Bone marrow (tissue), 2 donors: ENCODE measurements at regions not wholly inside any gene's neighbourhood (a gene's known extent, or its start where the extent isn't known, plus 50 kb on each side); places are given as distances from the start of the nearest gene placed in this dataset.

Source experiments
- DNase-seq, 2 donors: peaks; one replicate each; lab custom pipeline; 2025; lab: John Stamatoyannopoulos, UW

GRCh38 chr9:99437145-99437544 is 215.1 kb downstream of the SEC61B start:
- no peak for DNase-seq

DNA sequence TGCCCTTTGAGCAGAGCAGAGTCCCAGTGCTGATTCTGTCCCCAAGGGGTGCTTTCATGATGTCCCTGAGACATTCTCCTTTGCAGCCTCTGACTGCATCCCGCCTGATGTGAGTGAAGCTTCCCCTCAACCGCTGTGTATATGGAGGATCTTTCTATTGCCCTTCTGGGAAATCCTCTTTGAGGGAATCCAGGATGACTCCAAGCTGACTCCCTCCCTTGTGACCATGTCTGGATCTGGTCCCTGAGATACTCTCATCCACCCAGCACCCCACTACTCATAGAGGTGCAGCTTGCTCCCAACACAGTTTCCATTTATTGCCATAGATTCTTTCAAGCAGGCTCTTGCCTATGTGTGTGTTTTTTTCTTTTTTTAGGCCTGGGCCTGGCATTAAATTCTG is 216.5 kb downstream of the SEC61B start:
- DNase-seq = no peak

GRCh38 chr9:99441829-99442228 is 219.7 kb downstream of the SEC61B start:
- no peak for DNase-seq

GRCh38 chr9:99445371-99445891 is 223.3 kb downstream of the SEC61B start:
- DNase-seq = no peak

GRCh38 chr9:99445920-99446319 is 223.8 kb downstream of the SEC61B start:
- no peak for DNase-seq

- no peak for DNase-seq
These were observed 225.9 kb downstream of the SEC61B start for GRCh38 chr9:99447951-99448350.

DNA sequence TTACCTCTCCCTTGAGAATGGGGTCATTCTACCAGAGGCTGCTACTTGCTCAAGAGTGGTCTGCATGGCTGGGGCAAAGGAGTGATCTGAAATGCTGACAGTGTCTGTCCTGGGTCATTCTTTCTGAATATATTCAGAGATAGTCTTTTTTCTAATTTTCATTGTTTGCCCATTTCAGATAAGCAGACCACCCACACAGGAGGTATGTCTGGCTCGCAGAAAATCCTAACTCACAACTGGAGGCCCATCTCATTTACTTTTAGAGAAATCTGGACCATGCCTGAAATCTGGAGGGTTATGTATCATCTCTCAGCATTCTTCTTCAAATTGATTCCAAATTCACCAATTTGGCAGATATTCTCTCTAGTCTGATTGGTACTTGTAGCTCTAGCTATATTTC is 227.6 kb downstream of the SEC61B start:
- no peak for DNase-seq

DNA sequence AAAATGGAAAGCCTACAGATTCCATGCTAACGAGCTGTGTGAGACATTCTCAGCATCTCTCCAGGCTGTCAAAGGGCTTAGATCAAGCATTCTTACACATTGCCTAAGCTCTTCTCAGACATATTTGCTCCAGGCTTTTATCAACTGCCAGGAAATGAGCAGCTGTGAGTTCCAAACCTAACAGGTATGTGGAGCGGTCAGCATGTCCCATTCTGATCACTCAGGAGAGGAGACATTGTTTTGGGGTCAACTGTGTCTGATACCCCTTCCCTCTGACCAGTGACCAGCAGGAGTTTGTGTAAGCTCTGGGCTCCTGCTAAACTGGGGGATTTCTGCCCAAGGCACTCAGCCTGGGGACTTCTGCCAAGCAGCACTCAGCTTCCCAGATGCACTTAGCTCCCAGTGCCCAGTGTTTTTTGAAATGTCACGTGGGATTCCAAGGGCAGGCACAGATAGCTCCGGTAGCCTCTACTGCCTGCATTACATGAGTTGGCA is 229.1 kb downstream of the SEC61B start:
- DNase-seq = no peak

- no peak for DNase-seq
These were observed 235.3 kb downstream of the SEC61B start for GRCh38 chr9:99457406-99457805.

- DNase-seq = no peak
These were observed 235.9 kb downstream of the SEC61B start for GRCh38 chr9:99457981-99458380.

- DNase-seq = no peak
These were observed 237.8 kb downstream of the SEC61B start for GRCh38 chr9:99459919-99460318.

DNA sequence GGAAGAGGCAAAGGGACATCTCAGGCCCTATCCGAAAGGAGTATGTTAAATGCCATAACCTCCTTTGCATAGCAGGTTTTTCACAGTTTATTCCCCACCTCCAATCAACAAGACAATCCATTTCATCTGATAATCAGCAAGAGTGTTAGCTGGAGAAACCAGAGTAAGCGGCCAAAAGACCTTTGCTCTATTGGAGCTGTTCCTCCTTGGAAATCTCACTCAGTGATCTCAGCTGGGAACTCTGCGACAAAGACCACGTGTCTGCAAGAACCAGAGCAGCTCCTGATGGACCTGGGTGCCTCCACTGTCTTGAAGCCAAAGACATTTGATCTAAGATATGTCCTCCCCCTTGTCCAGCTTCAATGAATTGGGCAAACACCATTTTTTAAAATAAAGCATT is 241.0 kb downstream of the SEC61B start:
- no peak for DNase-seq

- no peak for DNase-seq
These were observed 242.5 kb downstream of the SEC61B start for GRCh38 chr9:99464568-99464967.

- DNase-seq = no peak
These were observed 243.3 kb downstream of the SEC61B start for GRCh38 chr9:99465231-99465907.

DNA sequence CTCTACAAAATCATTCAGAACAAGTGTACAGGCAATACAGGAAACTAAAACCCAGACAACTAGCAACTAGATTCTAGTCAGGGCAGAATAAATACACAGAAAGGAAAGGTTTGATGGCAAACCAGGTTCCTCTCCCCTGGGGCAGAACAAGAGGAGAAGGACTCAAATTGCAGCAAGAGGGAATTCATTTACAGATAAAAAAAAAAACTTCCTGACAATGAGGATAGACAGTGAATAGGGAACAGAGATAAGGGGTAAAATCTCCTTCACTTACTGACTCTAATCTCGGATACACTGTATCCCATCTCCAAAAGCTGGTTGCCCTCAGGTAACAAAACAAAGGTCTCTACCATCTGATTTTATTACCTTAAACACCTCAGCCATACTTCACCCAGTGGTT is 244.0 kb downstream of the SEC61B start:
- DNase-seq = no peak

DNA sequence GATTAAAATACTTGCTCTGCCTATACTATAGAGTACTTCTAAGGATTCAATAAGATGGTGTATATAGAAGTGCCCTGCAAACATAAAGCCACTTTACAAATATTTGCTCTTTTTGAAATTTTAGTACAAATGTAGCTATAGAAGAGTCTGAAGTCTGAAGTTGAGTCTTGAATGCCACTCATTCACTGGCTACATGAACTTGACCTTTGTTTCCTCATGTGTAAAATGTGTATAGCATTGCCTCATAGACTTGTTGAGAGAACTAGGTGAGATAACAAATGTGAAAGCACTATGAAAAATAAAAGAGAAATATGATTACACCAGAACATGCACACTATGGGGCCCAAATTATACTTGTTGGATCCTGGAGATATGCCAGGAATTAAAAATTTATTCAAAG is 244.7 kb downstream of the SEC61B start:
- DNase-seq = no peak

DNA sequence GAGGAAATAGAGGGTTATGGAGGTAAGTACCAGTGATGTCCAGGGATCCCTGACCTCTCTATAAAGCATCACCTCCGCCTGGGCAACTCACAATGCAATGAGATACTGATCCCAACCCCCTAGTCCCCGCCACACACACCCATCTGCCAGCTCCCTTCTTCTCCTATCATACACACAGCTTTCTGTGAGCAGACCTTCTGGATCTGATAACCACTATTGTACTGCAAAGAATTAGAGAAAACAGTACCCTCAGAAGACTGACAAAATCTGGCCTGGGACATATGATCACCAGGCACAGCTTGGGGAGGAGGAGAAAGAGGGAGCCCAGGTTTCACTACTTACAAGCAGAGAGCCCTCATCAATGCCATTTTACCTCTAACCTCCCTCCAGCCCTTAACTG is 249.0 kb downstream of the SEC61B start:
- no peak for DNase-seq

DNA sequence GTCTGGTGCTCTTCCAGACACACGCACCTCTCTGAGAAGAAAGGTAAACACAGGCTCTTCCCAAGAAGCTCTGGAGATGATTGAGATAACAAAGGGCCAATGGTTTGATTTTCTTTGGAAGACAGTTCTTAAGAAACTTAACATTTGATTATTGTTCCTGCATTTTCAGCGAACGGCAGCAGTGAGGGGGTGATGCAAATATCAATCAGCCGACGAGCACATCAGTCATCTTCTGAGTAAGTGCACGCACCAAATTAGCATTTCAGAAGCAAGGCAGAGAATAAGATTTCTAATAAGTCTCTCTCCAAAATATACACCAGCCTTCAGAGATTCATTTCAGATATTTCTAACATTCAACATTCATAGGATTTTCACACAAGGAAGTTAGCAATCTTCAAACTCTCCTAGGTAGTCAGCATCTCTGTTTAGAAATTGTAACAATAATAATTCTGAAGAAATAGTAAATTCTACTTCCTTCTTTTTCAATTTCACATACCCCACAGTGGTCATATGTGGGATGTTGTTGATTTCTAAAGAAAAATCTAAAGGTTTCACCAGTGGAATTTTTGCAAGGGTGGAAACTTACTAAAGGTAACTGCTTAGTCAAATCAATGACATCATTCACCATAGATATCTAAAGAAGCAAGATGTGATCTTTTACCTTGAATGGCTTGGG is 250.3 kb downstream of the SEC61B start:
- no peak for DNase-seq

- DNase-seq = no peak
These were observed 250.8 kb downstream of the SEC61B start for GRCh38 chr9:99472916-99473245.

DNA sequence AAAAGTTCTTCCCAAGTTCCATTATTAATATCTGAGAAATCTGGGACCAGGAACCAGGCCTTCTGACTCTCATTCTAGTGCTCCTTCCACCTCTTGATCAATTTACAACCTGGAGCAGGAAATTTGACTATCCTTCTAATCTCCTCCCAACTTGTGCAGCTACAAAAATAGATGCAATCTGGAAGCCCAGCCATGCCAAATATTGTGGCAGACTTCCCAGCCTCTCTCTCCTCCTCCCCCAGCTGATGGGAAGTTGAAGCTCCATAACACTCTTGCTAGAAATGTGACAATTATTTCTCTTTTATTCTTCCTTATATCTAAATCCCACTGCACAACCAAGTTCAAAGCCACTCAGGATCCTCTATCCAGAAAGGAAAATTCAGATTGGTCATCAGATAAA is 252.1 kb downstream of the SEC61B start:
- no peak for DNase-seq

DNA sequence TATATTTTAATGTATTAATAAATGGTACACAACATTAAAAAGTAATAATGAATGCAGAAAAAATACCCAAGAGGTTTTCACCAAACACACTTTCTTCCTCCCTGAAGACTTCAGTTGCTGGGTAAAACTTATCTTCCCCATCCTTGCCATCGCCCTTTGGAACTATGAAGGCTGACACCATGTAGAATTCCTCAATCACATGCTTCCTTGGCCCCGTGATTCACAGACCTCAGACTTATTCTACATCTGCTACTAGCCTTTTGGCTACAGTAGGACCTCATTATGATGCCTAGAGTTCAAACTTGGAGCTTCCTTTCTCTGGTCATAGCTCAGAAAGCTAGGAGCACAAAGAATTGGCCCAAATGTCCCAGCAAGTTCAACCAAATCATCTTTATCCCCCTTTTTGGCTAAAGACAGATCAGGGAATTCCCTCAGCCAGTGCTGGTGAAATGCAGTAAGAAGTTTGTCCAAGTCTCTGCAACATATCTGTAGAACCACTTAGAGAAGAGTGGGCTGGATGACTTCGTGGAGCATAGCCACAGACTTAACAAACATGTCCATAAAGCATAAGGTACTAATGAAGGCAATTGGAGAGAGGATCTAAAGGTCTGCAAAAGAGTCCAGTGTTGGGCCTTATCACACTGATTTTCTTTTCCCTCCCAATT is 253.5 kb downstream of the SEC61B start:
- no peak for DNase-seq

DNA sequence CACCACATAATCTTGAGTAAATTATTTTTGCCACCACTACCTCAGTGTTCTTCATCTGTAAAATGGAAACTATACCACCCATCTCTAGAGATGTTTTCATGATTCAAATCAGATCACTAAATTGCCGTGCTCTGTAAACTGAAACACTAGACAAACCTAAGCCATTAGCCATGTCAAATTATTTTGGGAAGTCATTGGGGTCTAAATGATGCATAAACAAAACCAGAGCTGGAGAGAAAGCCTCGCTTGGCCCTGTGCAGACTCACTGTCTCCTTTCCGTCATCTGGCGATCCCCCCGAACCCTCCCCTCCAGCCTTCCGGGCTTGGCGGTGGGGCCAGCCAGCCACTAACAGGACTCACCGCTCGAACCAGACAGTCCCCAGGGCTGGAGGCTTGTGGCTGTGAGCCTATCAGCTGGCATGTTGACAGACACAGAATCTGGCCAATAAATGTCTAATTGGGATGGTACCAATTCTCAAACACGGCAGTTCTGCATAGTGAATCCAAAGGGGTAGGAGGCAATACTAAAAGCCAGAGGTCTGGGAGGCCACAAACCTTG is 256.5 kb downstream of the SEC61B start:
- no peak for DNase-seq

- no peak for DNase-seq
These were observed 257.8 kb downstream of the SEC61B start for GRCh38 chr9:99479929-99480328.
